ENCODE measurements at regions not wholly inside any gene's neighbourhood (a gene's known extent, or its start where the extent isn't known, plus 50 kb on each side); places are given as distances from the start of the nearest gene placed in this dataset.
"Not testable (repeated sequence)": the region's sequence is repeated elsewhere in the genome, so short reads cannot be mapped to it uniquely, and the experiment has no call there.

DNA sequence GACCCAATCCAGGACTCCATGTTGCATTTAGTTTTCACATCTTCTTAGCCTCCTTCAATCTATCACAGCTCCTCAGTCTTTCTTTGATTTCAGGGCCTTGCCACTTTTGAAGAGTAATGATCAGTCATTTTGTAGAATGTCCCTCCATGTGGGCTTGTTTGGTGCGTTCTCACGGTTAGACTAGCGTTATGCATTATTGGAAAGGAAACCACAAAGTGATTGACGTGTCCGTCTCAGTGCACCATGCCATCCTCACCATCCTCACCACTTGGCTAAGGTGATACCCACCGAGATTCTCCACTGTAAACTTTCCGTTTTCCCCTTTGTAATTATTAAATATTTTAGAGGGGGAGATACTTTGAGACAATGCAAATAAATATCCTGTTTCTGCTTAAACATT is 59.6 kb upstream of the OLIG2 start:
- no peak for DNase-seq
- in situ Hi-C loops (cut with MboI; ENCODE audit: low pct_unique_long_range_greater_than_20kb, low sequenced_read_pairs) = no loop called here

GRCh38 chr21:32968103-32968502 is 57.6 kb upstream of the OLIG2 start:
- in situ Hi-C loops (cut with MboI; ENCODE audit: low pct_unique_long_range_greater_than_20kb, low sequenced_read_pairs); DNase-seq: not testable (repeated sequence)

DNA sequence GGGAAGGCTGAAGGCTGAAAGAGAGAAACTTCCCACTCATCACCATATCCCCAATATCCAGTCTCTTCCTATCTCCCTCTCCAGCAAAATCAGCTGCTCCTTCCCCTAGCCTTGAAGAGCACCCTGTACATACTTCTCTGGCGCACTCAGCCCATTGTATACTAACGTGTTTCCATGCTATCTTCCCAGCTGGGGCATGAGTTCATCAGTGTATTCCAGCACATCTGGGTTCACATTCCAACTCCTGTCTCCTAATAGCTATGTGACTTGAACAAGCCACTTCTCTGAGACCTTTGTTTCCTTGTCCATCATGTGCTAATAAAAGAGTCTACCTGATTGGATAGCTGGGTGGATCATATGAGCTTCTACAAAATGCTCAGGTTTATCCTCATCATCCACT is 51.1 kb upstream of the OLIG2 start:
- DNase-seq = no peak
- in situ Hi-C loops (cut with MboI; ENCODE audit: low pct_unique_long_range_greater_than_20kb, low sequenced_read_pairs) = no loop called here

GRCh38 chr21:32975811-32976431 is 49.8 kb upstream of the OLIG2 start:
- DNase-seq = no peak
- in situ Hi-C loops (cut with MboI; ENCODE audit: low pct_unique_long_range_greater_than_20kb, low sequenced_read_pairs) = no loop called here

All from KBM-7 (cell line).